H1 (cell line): ENCODE measurements at regions not wholly inside any gene's neighbourhood (a gene's known extent, or its start where the extent isn't known, plus 50 kb on each side); places are given as distances from the start of the nearest gene placed in this dataset.
"Not testable (repeated sequence)": the region's sequence is repeated elsewhere in the genome, so short reads cannot be mapped to it uniquely, and the experiment has no call there.

ENCODE experiments used
- CHD1 ChIP-seq: IDR thresholded peaks from 2 replicates; pipeline ENCODE4 v1.6.1; 2012; ENCODE audit warnings: low read depth, low read length, improper control_type of control experiment
- CTCF ChIP-seq, 3 experiments: IDR thresholded peaks; 1 replicate in 2 of 3; 2 replicates in 1 of 3; pipeline versions ENCODE4 v1.5.1 to v1.6.1; 2011; ENCODE audit warnings: low read length in 3 of 3, mild to moderate bottlenecking in 3 of 3, inconsistent platforms in 2 of 3, low read depth in 1 of 3, moderate library complexity in 1 of 3; ENCODE audit not compliant: insufficient read depth in 1 of 3; ENCODE audit errors: control extremely low read depth in 1 of 3
- EGR1 ChIP-seq: IDR thresholded peaks from 2 replicates; pipeline ENCODE4 v1.6.1; 2011; ENCODE audit warnings: low read depth, low read length, borderline replicate concordance
- EP300 ChIP-seq, 2 experiments: IDR thresholded peaks; 1 replicate in 1 of 2; 2 replicates in 1 of 2; pipeline ENCODE4 v1.6.1; 2011 to 2012; ENCODE audit warnings: low read depth in 2 of 2, low read length in 2 of 2, mild to moderate bottlenecking in 2 of 2, borderline replicate concordance in 1 of 2, inconsistent platforms in 1 of 2, moderate library complexity in 1 of 2
- KDM1A ChIP-seq: fragments of 200-600, 300-600 bp; sonication (generic); IDR thresholded peaks from 2 replicates; pipeline ENCODE4 v1.7.1; 2016; ENCODE audit warnings: mild to moderate bottlenecking, low read length, borderline replicate concordance
- POLR2A ChIP-seq, 2 experiments: IDR thresholded peaks; 1 replicate in 1 of 2; 2 replicates in 1 of 2; pipeline ENCODE4 v1.6.1; 2011; ENCODE audit warnings: low read depth in 2 of 2, low read length in 2 of 2, mild to moderate bottlenecking in 2 of 2; ENCODE audit errors: control extremely low read depth in 1 of 2
- POLR2AphosphoS5 ChIP-seq: IDR thresholded peaks from 2 replicates; pipeline ENCODE4 v1.6.1; 2011; ENCODE audit warnings: low read depth, low read length
- SIX5 ChIP-seq: IDR thresholded peaks from 2 replicates; pipeline ENCODE4 v1.6.1; 2011; ENCODE audit warnings: mild to moderate bottlenecking, low read depth, low read length
- TBP ChIP-seq: IDR thresholded peaks from 2 replicates; pipeline ENCODE4 v1.6.1; 2011; ENCODE audit warnings: low read depth, low read length, improper control_type of control experiment
- TEAD4 ChIP-seq: IDR thresholded peaks from 2 replicates; pipeline ENCODE4 v1.6.1; 2012; ENCODE audit warnings: low read depth, low read length, inconsistent platforms, mixed read lengths

DNA sequence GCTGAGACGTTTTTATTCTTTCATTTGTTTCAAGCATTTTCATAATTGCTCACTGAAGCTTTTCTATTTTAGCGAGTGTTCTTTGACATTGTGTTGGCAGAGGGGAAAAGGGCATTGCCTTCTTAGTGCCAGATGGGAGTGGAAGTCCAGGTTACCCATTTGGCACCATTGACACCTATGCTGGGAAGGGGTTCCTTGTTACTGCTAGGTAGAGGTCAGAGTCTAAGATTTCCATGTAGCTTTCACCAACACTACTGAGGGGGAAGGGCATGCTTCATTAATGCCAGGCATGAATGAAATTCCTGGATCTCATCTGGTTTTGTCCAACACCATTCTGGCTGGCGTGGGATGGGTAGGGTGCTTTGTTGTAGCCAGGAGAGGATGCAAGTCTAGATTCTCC is 191.3 kb upstream of the PLGLB1 start:
- TF ChIP-seq POLR2A (IDR thresholded peaks at IDR 0.05; ENCODE audit: control extremely low read depth in 1 of 2, low read depth in 2 of 2, low read length in 2 of 2); CTCF (IDR thresholded peaks at IDR 0.05; ENCODE audit: control extremely low read depth in 1 of 3, insufficient read depth in 1 of 3, low read depth in 1 of 3, low read length in 3 of 3); EGR1; EP300 (IDR thresholded peaks at IDR 0.05; ENCODE audit: borderline replicate concordance in 1 of 2, low read depth in 2 of 2, low read length in 2 of 2); KDM1A; SIX5; TBP; TEAD4; CHD1; POLR2AphosphoS5: not testable (repeated sequence)
